ENCODE measurements at regions not wholly inside any gene's neighbourhood (a gene's known extent, or its start where the extent isn't known, plus 50 kb on each side); places are given as distances from the start of the nearest gene placed in this dataset.

DNA sequence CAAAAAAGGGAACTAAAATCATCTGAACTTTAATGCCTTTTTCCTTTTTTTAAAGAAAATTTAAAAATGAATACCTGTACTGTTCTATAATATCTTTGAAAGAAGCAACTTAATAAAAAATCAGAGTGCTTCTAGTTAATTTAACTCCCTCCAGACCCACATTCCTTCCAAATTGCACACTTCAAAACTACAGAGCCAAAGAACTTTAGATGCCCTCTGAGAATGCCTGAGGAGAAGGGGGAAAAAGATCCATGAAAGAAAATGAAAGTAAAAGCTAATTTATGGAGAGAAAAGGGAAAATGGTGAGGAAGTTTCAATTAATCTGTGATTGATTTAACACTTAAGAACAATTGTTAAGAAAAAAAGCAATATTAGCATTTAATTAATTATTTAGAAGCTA lies 1141.6 kb downstream of the IGSF11 start:
- TF ChIP-seq, protein P1, sequence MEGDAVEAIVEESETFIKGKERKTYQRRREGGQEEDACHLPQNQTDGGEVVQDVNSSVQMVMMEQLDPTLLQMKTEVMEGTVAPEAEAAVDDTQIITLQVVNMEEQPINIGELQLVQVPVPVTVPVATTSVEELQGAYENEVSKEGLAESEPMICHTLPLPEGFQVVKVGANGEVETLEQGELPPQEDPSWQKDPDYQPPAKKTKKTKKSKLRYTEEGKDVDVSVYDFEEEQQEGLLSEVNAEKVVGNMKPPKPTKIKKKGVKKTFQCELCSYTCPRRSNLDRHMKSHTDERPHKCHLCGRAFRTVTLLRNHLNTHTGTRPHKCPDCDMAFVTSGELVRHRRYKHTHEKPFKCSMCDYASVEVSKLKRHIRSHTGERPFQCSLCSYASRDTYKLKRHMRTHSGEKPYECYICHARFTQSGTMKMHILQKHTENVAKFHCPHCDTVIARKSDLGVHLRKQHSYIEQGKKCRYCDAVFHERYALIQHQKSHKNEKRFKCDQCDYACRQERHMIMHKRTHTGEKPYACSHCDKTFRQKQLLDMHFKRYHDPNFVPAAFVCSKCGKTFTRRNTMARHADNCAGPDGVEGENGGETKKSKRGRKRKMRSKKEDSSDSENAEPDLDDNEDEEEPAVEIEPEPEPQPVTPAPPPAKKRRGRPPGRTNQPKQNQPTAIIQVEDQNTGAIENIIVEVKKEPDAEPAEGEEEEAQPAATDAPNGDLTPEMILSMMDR (IDR thresholded peaks at IDR 0.05), result no peak
- no peak for TF ChIP-seq POLR2A (IDR thresholded peaks at IDR 0.05)
- peaks cover 0 to 6% (median 0%) of the 10 kb centered on the region in 3 donors for H3K4me1 ChIP-seq
- H3K27me3 ChIP-seq, result no peaks in the 10 kb centered on the region
- H3K4me3 ChIP-seq, result no peak overlapping the region
- peaks cover 0 to 7% (median 0%) of the 10 kb centered on the region in 3 donors for H3K9me3 ChIP-seq
- no peak for DNase-seq
- no peaks in the 10 kb centered on the region for H3K36me3 ChIP-seq
- H3K27ac ChIP-seq, result no peak overlapping the region
- intact Hi-C loops (cut with DNase I), result no loop called here

DNA sequence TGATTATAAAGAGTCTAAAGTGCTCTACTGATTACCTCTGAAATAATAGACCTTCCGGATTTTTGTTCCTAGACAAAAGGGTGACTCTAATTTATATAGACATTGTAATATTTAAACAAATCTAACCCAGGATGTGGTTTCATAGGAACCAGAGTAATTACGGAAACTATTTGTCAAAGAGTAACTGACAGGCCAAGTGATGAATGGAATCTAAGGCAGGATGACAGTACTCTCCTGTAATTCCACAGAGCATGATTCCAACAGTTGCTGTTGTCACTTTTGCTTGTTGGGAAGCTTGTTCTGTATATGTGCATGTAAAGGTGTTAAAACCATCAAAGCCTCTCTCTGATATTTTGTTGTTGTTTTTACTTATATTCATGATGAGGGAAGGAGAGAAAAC lies 1141.0 kb downstream of the IGSF11 start:
- intact Hi-C loops (cut with DNase I), result no loop called here
- no peaks in the 10 kb centered on the region for H3K36me3 ChIP-seq
- 39 to 41% methylated on average over 2 of the region's 2 CpGs for WGBS, 2 donors
- TF ChIP-seq, protein P1 (IDR thresholded peaks at IDR 0.05), result no peak
- TF ChIP-seq POLR2A (IDR thresholded peaks at IDR 0.05), result no peak
- H3K4me3 ChIP-seq, result no peak overlapping the region
- H3K27ac ChIP-seq, result no peak overlapping the region
- H3K9me3 ChIP-seq, result peaks cover 0 to 9% (median 0%) of the 10 kb centered on the region in 3 donors
- H3K4me1 ChIP-seq, result peaks cover 0 to 1% (median 0%) of the 10 kb centered on the region in 3 donors
- no peak for DNase-seq
- H3K27me3 ChIP-seq, result no peaks in the 10 kb centered on the region

DNA sequence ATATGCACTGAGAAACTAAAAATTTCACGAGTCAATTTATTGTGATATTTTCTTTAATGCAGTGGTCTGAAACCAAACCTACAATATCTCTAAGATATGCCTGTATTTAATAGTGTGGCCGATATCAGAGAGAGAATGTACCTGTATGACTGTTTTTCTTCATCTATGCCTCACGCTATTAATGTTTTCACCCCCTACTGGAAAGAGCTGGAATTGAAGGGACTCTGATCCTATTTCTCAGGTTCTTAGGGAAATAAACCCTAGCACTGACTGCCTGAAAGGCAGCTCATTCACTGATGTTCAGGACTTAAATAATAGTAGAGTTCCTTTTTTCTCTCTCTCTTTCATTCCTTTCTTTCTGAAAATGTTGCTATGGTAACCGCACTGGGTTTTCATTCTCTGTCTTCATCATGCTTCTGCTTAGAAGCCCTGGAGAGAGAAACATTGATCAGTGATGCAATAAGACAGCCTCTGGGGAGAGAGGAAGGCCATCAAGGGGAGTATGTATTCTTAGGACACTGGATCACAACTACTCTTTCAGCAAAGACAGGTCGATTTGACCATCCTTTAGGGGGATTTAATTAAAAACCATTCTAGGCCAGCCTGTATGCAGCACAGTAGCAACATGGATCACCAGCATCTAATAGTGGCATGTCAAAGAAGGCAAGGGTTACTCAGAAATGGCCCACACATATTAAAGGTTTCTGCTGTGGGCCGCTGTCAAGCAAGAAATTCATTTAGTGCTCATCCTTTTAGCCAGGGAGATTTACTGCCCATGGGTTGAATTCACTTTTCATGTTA lies 1135.7 kb downstream of the IGSF11 start:
- Histone ChIP-seq H3K36me3 (no peaks in the 10 kb centered on the region), H3K27me3 (no peaks in the 10 kb centered on the region), H3K4me3 (no peak overlapping the region), H3K9me3 (peaks cover 0 to 9% (median 0%) of the 10 kb centered on the region in 3 donors), H3K27ac (no peak overlapping the region), H3K4me1 (no peaks in the 10 kb centered on the region)
- TF ChIP-seq, protein P1 (IDR thresholded peaks at IDR 0.05), result peak in 2 of 6 experiments; percentile 19 to 57
- TF ChIP-seq POLR2A (IDR thresholded peaks at IDR 0.05), result no peak
- intact Hi-C loops (cut with DNase I), result no loop called here
- no peak for DNase-seq
- 54 to 56% methylated on average over 6 of the region's 6 CpGs for WGBS, 2 donors

DNA sequence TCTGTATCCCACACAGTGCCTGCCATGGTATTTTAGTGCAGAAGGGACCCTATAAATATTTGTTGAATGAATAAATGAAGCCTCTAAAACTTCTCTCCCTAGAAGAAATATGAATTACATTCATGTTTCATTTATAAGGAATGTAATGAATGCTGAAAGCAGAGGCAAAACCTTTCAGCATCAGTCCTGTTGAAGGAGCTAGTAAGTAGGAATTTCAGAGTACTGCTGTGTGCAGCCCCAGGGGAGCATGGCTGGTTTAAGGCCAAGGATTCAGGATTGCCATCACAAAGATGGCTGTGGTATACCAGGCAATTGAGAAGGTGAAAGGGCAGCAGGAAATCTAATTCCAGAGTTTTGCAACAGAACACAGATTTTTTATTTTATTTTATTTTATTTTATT lies 1131.4 kb downstream of the IGSF11 start:
- no peak for DNase-seq
- Histone ChIP-seq H3K4me1 (no peaks in the 10 kb centered on the region), H3K27ac (no peak overlapping the region), H3K27me3 (no peaks in the 10 kb centered on the region), H3K9me3 (no peaks in the 10 kb centered on the region), H3K36me3 (no peaks in the 10 kb centered on the region), H3K4me3 (no peak overlapping the region)
- TF ChIP-seq, protein P1 (IDR thresholded peaks at IDR 0.05), result no peak
- no peak for TF ChIP-seq POLR2A (IDR thresholded peaks at IDR 0.05)
- intact Hi-C loops (cut with DNase I), result no loop called here

DNA sequence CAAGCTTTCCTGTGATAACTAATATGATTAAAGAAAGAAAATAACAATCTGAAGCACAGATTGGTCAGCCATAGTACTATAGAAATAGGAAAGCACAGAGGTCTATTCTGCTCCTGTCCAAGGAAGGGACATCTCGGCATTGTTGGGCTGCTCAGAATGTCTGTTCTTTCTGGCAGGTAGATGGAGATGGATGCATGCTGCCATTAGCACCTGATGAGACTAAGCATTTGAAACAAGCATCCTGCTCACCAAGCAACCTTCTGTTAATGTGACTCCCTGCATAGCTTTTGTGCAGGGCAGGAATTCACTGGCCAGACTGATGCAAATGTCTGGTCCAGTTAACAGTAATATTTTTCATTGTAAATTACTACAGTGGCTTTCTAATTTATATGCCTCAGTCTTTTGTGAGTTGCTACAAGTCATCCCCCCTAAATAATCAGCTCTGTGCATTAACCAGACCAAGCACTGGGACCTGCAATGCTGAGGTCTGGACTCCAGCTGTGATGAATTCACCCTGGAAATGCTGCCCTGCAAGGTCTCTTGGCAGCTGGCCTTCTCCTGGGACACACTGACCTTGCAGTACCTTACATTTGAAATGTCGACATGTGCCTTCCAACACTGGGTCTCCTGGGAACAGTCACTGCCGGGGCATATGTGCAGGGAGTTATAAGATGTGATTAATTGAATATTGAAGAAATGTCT lies 1123.7 kb downstream of the IGSF11 start:
- H3K27me3 ChIP-seq, result no peaks in the 10 kb centered on the region
- TF ChIP-seq, protein P1 (IDR thresholded peaks at IDR 0.05), result no peak
- no peak for TF ChIP-seq POLR2A (IDR thresholded peaks at IDR 0.05)
- H3K27ac ChIP-seq, result no peak overlapping the region
- DNase-seq, result no peak
- H3K4me1 ChIP-seq, result no peaks in the 10 kb centered on the region
- no peak overlapping the region for H3K4me3 ChIP-seq
- WGBS, 2 donors, result 51 to 67% methylated on average over 3 of the region's 3 CpGs
- intact Hi-C loops (cut with DNase I), result no loop called here
- H3K9me3 ChIP-seq, result no peaks in the 10 kb centered on the region
- H3K36me3 ChIP-seq, result no peaks in the 10 kb centered on the region
